ENCODE measurements at regions not wholly inside any gene's neighbourhood (a gene's known extent, or its start where the extent isn't known, plus 50 kb on each side); places are given as distances from the start of the nearest gene placed in this dataset.

DNA sequence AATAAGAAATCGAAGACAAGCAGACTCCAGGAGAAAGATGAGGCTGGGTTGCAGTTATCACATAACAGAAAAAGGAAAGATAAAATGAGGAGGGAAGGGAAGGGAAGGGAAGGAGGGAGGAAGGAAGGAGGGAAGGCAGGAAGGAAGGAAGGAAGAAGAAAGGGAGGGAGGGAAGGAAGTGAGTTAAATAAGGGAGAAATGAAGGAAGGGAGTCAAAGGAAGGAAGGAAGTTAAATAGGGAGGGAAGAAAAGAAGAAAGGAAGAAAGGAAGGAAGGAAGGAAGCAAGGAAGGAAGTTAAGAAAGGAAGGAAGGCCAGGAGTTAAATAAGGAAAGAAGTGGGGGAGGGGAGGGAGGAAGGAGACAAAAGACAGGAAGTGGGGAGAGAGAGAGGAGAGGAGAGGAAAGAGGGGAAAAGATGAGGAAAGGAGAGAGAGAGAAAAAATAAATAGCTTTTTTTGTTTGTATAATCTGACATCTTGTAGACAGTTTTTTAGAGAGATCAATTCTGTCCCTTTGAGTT is 679.6 kb downstream of the HS3ST4 start:
- WGBS, 2 donors, result 61 to 63% methylated on average over 1 of the region's 1 CpG
- intact Hi-C loops (cut with DNase I; ENCODE audit: low total_unique reads), result no loop called here
- no peak overlapping the region for H3K4me3 ChIP-seq (ENCODE audit: low read depth, poor library complexity, severe bottlenecking)
- no peak for DNase-seq (ENCODE audit: low spot score in 2 of 2)
- TF ChIP-seq, protein P1, sequence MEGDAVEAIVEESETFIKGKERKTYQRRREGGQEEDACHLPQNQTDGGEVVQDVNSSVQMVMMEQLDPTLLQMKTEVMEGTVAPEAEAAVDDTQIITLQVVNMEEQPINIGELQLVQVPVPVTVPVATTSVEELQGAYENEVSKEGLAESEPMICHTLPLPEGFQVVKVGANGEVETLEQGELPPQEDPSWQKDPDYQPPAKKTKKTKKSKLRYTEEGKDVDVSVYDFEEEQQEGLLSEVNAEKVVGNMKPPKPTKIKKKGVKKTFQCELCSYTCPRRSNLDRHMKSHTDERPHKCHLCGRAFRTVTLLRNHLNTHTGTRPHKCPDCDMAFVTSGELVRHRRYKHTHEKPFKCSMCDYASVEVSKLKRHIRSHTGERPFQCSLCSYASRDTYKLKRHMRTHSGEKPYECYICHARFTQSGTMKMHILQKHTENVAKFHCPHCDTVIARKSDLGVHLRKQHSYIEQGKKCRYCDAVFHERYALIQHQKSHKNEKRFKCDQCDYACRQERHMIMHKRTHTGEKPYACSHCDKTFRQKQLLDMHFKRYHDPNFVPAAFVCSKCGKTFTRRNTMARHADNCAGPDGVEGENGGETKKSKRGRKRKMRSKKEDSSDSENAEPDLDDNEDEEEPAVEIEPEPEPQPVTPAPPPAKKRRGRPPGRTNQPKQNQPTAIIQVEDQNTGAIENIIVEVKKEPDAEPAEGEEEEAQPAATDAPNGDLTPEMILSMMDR (IDR thresholded peaks at IDR 0.05), result no peak
- no peak for TF ChIP-seq POLR2A (IDR thresholded peaks at IDR 0.05)

DNA sequence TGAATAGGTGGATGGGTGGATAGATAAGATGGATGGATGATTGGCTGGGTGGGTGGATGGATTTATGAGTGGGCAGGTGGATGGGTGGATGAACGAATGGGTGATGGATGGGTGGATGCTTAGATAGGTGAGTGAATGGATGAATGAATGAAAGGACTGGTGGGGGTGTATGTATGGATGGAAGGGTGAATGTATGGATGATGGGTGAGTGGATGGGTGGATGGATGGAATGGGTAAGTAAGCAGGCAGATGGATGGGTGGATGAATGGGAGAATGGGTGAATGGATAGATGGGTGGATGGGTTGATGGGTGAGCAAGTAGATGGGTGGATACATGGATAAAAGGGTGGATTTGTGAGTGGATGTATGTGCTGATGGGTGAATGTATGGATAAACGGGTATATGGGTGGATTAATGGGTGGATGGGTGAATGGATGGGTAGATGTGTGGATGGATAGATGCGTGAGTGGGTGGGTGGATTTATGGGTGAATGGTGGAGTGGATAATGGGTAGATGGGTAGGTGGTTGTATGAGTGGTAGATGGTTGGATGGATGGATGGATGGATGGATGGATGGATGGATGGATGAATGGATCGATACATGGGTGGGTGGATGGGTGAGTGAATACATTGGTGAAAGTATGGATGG is 682.6 kb downstream of the HS3ST4 start:
- intact Hi-C loops (cut with DNase I; ENCODE audit: low total_unique reads), result no loop called here
- no peak overlapping the region for H3K4me3 ChIP-seq (ENCODE audit: low read depth, poor library complexity, severe bottlenecking)
- DNase-seq (ENCODE audit: low spot score in 2 of 2), result no peak
- TF ChIP-seq, protein P1 (IDR thresholded peaks at IDR 0.05), result no peak
- no peak for TF ChIP-seq POLR2A (IDR thresholded peaks at IDR 0.05)
- WGBS, 2 donors, result 76 to 78% methylated on average over 4 of the region's 4 CpGs

DNA sequence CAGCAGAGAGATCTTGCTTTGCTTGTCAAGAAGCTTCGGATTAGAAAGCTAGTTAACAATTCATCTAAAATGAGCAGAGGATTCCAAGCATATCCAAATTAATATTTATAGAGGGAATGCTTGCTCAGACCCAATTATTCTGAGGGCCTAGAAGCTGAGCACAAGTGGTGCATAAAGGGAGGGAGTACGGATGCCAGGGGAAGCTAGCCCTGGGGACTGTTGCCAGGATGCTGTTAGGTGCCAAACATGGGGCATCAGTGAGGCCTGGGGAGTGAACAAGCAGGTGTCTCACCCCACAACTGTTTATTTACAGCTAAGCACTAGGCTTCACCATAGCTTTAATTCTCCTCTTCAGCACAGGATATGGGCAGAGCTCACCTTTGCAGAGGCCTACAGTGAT is 684.1 kb upstream of the C16orf82 start:
- no peak for DNase-seq (ENCODE audit: low spot score in 2 of 2)
- TF ChIP-seq POLR2A (IDR thresholded peaks at IDR 0.05), result no peak
- TF ChIP-seq, protein P1 (IDR thresholded peaks at IDR 0.05), result no peak
- WGBS, 2 donors, result 69 to 71% methylated on average over 2 of the region's 2 CpGs
- intact Hi-C loops (cut with DNase I; ENCODE audit: low total_unique reads), result no loop called here
- no peak overlapping the region for H3K4me3 ChIP-seq (ENCODE audit: low read depth, poor library complexity, severe bottlenecking)

GRCh38 chr16:26386096-26386495 is 680.6 kb upstream of the C16orf82 start:
- 47 to 55% methylated on average over 3 of the region's 3 CpGs for WGBS, 2 donors
- TF ChIP-seq, protein P1 (IDR thresholded peaks at IDR 0.05), result no peak
- no peak for TF ChIP-seq POLR2A (IDR thresholded peaks at IDR 0.05)
- intact Hi-C loops (cut with DNase I; ENCODE audit: low total_unique reads), result no loop called here
- H3K4me3 ChIP-seq (ENCODE audit: low read depth, poor library complexity, severe bottlenecking), result no peak overlapping the region
- no peak for DNase-seq (ENCODE audit: low spot score in 2 of 2)

- no peak for DNase-seq (ENCODE audit: low spot score in 2 of 2)
- intact Hi-C loops (cut with DNase I; ENCODE audit: low total_unique reads), result no loop called here
- H3K4me3 ChIP-seq (ENCODE audit: low read depth, poor library complexity, severe bottlenecking), result no peak overlapping the region
- TF ChIP-seq, protein P1 (IDR thresholded peaks at IDR 0.05), result no peak
- no peak for TF ChIP-seq POLR2A (IDR thresholded peaks at IDR 0.05)
Measured at GRCh38 chr16:26391833-26392232, 674.9 kb upstream of the C16orf82 start.

DNA sequence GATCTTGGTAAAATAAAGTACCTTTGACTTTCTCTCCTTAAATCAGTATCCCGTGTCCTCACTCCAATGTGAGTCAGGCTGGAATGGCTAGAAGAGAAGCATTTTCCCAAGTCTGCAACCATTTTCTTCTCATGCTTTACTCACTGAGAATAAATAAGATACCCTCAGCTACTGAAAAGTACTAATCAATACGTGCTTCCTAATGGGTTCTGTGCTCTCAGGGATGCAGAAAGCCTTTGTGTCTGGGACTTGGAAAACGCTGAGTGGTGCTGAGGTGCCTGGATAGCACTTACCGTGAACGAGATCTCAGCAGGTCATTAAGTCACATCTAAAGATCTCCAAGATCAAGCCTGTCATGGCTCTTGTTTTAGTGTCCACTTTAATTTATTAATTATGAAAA is 672.3 kb upstream of the C16orf82 start:
- TF ChIP-seq, protein P1 (IDR thresholded peaks at IDR 0.05), result no peak
- no peak for TF ChIP-seq POLR2A (IDR thresholded peaks at IDR 0.05)
- 70 to 74% methylated on average over 5 of the region's 5 CpGs for WGBS, 2 donors
- intact Hi-C loops (cut with DNase I; ENCODE audit: low total_unique reads), result no loop called here

More for the DNA sequence above, 672.3 kb upstream of the C16orf82 start:
- no peak overlapping the region for H3K4me3 ChIP-seq (ENCODE audit: low read depth, poor library complexity, severe bottlenecking)
- no peak for DNase-seq (ENCODE audit: low spot score in 2 of 2)
